WERI-Rb-1 (cell line): ENCODE measurements at regions not wholly inside any gene's neighbourhood (a gene's known extent, or its start where the extent isn't known, plus 50 kb on each side); places are given as distances from the start of the nearest gene placed in this dataset.

Experiments used
- DNase-seq: peaks from one replicate; pipeline ENCODE4 v3.0.0-alpha.2; 2020
- H3K27ac ChIP-seq: fragments of 250-450 bp; sonication (Bioruptor Pico); 2 replicates; pipeline ENCODE4 v1.5.1; 2020; ENCODE audit warnings: mild to moderate bottlenecking, moderate library complexity
- H3K27me3 ChIP-seq: fragments of 250-450 bp; sonication (Bioruptor Pico); 2 replicates; pipeline ENCODE4 v1.5.1; 2021; ENCODE audit warnings: mild to moderate bottlenecking, low read depth, moderate library complexity; ENCODE audit not compliant: insufficient read depth, severe bottlenecking
- H3K36me3 ChIP-seq: fragments of 250-450 bp; sonication (Bioruptor Pico); 2 replicates; pipeline ENCODE4 v1.5.1; 2020; ENCODE audit warnings: mild to moderate bottlenecking, moderate library complexity
- H3K4me3 ChIP-seq: 2 replicates; pipeline ENCODE4 v1.5.1; 2011; ENCODE audit warnings: low read depth, mild to moderate bottlenecking, control low read depth, low read length
- H3K9me3 ChIP-seq: fragments of 250-450 bp; sonication (Bioruptor Pico); 2 replicates; pipeline ENCODE4 v1.5.1; 2021; ENCODE audit warnings: mild to moderate bottlenecking, moderate library complexity; ENCODE audit not compliant: severe bottlenecking
- CTCF ChIP-seq: IDR thresholded peaks from 2 replicates; pipeline ENCODE4 v1.5.1; 2011; ENCODE audit warnings: low read depth, mild to moderate bottlenecking, control low read depth, inconsistent platforms, low read length

- H3K36me3 ChIP-seq, result no peaks in the 10 kb centered on the region
These were observed 105.9 kb downstream of the RGS2 start for GRCh38 chr1:192914696-192915095.

GRCh38 chr1:192916021-192916420 lies 107.2 kb downstream of the RGS2 start:
- no peak for TF ChIP-seq CTCF
- H3K36me3 ChIP-seq, result no peaks in the 10 kb centered on the region
- H3K9me3 ChIP-seq, result no peaks in the 10 kb centered on the region
- H3K27ac ChIP-seq, result no peak overlapping the region
- no peak for DNase-seq
- H3K4me3 ChIP-seq, result no peak overlapping the region
- no peaks in the 10 kb centered on the region for H3K27me3 ChIP-seq

More at GRCh38 chr1:192914696-192915095, 105.9 kb downstream of the RGS2 start:
- no peaks in the 10 kb centered on the region for H3K27me3 ChIP-seq
- H3K4me3 ChIP-seq, result no peak overlapping the region
- no peak for DNase-seq
- no peaks in the 10 kb centered on the region for H3K9me3 ChIP-seq
- TF ChIP-seq CTCF, result no peak
- H3K27ac ChIP-seq, result no peak overlapping the region

- Histone ChIP-seq H3K9me3 (no peaks in the 10 kb centered on the region), H3K27ac (no peak overlapping the region), H3K4me3 (no peak overlapping the region), H3K36me3 (no peaks in the 10 kb centered on the region), H3K27me3 (no peaks in the 10 kb centered on the region)
- no peak for DNase-seq
- no peak for TF ChIP-seq CTCF
These were observed 109.4 kb downstream of the RGS2 start for GRCh38 chr1:192918259-192918658.

GRCh38 chr1:192920412-192920811 lies 111.6 kb downstream of the RGS2 start:
- Histone ChIP-seq H3K27ac (no peak overlapping the region), H3K36me3 (no peaks in the 10 kb centered on the region), H3K9me3 (no peaks in the 10 kb centered on the region), H3K27me3 (no peaks in the 10 kb centered on the region), H3K4me3 (no peak overlapping the region)
- no peak for DNase-seq
- no peak for TF ChIP-seq CTCF

- TF ChIP-seq CTCF, result no peak
- DNase-seq, result no peak
- no peak overlapping the region for H3K27ac ChIP-seq
- H3K9me3 ChIP-seq, result no peaks in the 10 kb centered on the region
- no peaks in the 10 kb centered on the region for H3K36me3 ChIP-seq
- no peaks in the 10 kb centered on the region for H3K27me3 ChIP-seq
- no peak overlapping the region for H3K4me3 ChIP-seq
These were observed 116.8 kb downstream of the RGS2 start for GRCh38 chr1:192925609-192926008.

- no peak overlapping the region for H3K4me3 ChIP-seq
- H3K36me3 ChIP-seq, result no peaks in the 10 kb centered on the region
These were observed 117.9 kb downstream of the RGS2 start for GRCh38 chr1:192926736-192927135.

More at GRCh38 chr1:192926736-192927135, 117.9 kb downstream of the RGS2 start:
- no peak for TF ChIP-seq CTCF
- DNase-seq, result no peak
- no peaks in the 10 kb centered on the region for H3K9me3 ChIP-seq
- no peaks in the 10 kb centered on the region for H3K27me3 ChIP-seq
- no peak overlapping the region for H3K27ac ChIP-seq
